Fibroblast of lung (primary cell): ENCODE measurements at regions not wholly inside any gene's neighbourhood (a gene's known extent, or its start where the extent isn't known, plus 50 kb on each side); places are given as distances from the start of the nearest gene placed in this dataset.

ENCODE experiments used
- EZH2 ChIP-seq: IDR thresholded peaks from 2 replicates; pipeline ENCODE4 v1.5.1; 2012; ENCODE audit warnings: low read length, control low read depth, mild to moderate bottlenecking; ENCODE audit errors: missing control alignments
- TF ChIP-seq, protein P1 (sequence below), 2 donors: IDR thresholded peaks in 1 of 2; conservative IDR thresholded peaks in 1 of 2; 1 replicate in 1 of 2; 2 replicates in 1 of 2; pipeline ENCODE4 v1.5.1; 2011 to 2012; ENCODE audit warnings: low read length in 2 of 2, control low read depth in 1 of 2, inconsistent platforms in 1 of 2, low read depth in 1 of 2, mild to moderate bottlenecking in 1 of 2

DNA sequence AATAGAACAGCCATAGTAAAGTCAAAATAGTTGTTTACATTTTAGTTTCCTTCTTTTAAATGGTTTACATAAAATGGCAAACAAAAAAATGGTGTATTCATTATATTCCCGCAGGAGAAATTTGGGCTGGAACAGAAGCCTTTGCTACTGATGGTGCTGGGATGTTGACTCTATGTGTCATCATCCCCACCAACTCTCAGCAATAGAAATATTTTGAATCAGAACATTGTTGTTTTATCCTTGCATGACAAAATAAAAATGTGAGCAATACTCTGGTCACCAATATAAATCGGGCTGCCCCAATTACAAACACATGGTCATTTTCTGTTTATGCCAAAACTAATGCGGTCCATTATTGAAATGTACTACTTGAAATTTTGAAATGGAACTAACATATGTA lies 1131.6 kb upstream of the PCDH7 start:
- TF ChIP-seq, protein P1, sequence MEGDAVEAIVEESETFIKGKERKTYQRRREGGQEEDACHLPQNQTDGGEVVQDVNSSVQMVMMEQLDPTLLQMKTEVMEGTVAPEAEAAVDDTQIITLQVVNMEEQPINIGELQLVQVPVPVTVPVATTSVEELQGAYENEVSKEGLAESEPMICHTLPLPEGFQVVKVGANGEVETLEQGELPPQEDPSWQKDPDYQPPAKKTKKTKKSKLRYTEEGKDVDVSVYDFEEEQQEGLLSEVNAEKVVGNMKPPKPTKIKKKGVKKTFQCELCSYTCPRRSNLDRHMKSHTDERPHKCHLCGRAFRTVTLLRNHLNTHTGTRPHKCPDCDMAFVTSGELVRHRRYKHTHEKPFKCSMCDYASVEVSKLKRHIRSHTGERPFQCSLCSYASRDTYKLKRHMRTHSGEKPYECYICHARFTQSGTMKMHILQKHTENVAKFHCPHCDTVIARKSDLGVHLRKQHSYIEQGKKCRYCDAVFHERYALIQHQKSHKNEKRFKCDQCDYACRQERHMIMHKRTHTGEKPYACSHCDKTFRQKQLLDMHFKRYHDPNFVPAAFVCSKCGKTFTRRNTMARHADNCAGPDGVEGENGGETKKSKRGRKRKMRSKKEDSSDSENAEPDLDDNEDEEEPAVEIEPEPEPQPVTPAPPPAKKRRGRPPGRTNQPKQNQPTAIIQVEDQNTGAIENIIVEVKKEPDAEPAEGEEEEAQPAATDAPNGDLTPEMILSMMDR (conservative IDR thresholded peaks at IDR 0.05 in 1 of 2, IDR thresholded peaks at IDR 0.05 in 1 of 2; ENCODE audit: low read depth in 1 of 2, low read length in 2 of 2) = no peak
- TF ChIP-seq EZH2 = no peak
